ENCODE measurements at regions not wholly inside any gene's neighbourhood (a gene's known extent, or its start where the extent isn't known, plus 50 kb on each side); places are given as distances from the start of the nearest gene placed in this dataset.
A peak's percentile ranks its signal among the peaks of the same experiment; 100 is the strongest.

DNA sequence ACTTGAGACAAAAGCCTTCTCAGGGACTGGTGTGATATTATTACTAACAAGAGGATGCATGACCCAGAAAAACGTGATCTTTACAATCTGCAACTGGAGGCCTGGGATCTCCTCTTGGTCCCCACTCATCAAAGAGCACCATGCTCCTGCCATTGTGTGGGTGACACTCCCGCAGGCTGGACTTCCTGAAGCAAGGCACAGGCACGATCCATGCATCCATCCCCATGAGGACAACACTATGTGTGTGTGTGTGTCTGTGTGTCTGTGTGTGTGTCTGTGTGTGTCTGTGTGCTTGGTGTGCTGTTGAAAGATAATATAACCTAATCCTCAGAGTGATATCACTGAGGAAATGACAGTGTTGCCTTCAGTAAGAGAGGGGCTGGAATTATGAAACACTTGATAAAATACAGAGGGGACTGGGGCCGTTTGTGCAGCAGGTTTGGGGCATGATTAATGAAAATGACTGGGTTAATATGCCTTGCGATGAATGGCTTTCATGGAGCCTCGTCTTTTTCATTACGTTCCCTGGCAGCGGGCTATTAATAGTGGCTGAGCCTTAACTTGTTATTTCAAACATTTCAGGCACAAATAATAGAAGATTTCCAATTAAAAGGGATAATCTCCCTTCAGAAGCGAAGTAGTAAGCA, 180.8 kb upstream of the TCERG1L start:
- no peak overlapping the region for H3K4me2 ChIP-seq (ENCODE audit: low read length, poor library complexity, severe bottlenecking)
- H3K79me1 ChIP-seq (replicated peaks; ENCODE audit: low read length, poor library complexity, severe bottlenecking) = no peaks in the 10 kb centered on the region
- H3K14ac ChIP-seq (ENCODE audit: low read length in 2 of 2) = no peak overlapping the region
- H3K4me1 ChIP-seq (ENCODE audit: control insufficient read depth, insufficient read depth, low read depth, low read length) = no peaks in the 10 kb centered on the region
- H2BK120ac ChIP-seq (ENCODE audit: low read depth, low read length) = no peak overlapping the region
- no peak overlapping the region for H2AK5ac ChIP-seq (ENCODE audit: low read length, severe bottlenecking)
- no peak overlapping the region for H4K91ac ChIP-seq (ENCODE audit: low read length)
- no peak overlapping the region for H3K23ac ChIP-seq (ENCODE audit: low read length in 2 of 2)
- DNase-seq = no peak
- peak overlapping the region in 1 of 2 experiments; percentile 19 for H3K4me3 ChIP-seq (ENCODE audit: insufficient read depth in 1 of 2, low read depth in 1 of 2, low read length in 2 of 2)
- H2BK15ac ChIP-seq (ENCODE audit: low read depth, poor library complexity, severe bottlenecking) = no peak overlapping the region
- no peak overlapping the region for H3K27ac ChIP-seq (ENCODE audit: low read length, poor library complexity, severe bottlenecking)
- no peaks in the 10 kb centered on the region for H3K36me3 ChIP-seq (ENCODE audit: control insufficient read depth in 1 of 2, insufficient read depth in 2 of 2, low read depth in 1 of 2, low read length in 2 of 2)
- 72% methylated on average over 5 of the region's 9 CpGs for WGBS
- no peak overlapping the region for H2AFZ ChIP-seq (ENCODE audit: low read depth, low read length)
- no peak overlapping the region for H3K18ac ChIP-seq (ENCODE audit: low read depth in 1 of 2, low read length in 2 of 2)
- no peaks in the 10 kb centered on the region for H3K27me3 ChIP-seq (ENCODE audit: control insufficient read depth in 1 of 2, insufficient read depth in 1 of 2, low read length in 2 of 2)
- H4K8ac ChIP-seq (ENCODE audit: low read length) = no peak overlapping the region
- H2BK5ac ChIP-seq (ENCODE audit: low read depth, low read length, poor library complexity, severe bottlenecking) = no peak overlapping the region
- no peak overlapping the region for H2BK12ac ChIP-seq (ENCODE audit: low read length in 2 of 2)
- no peaks in the 10 kb centered on the region for H3K9me3 ChIP-seq (ENCODE audit: control insufficient read depth, low read length)
- no peak overlapping the region for H3K4ac ChIP-seq (ENCODE audit: low read depth in 1 of 2, low read length in 2 of 2)
- no peak overlapping the region for H3K9ac ChIP-seq (ENCODE audit: low read length)

GRCh38 chr10:131493432-131493831, 181.9 kb upstream of the TCERG1L start:
- Histone ChIP-seq H3K18ac (ENCODE audit: low read depth in 1 of 2, low read length in 2 of 2) (no peak overlapping the region), H3K79me1 (replicated peaks; ENCODE audit: low read length, poor library complexity, severe bottlenecking) (no peaks in the 10 kb centered on the region), H3K9me3 (ENCODE audit: control insufficient read depth, low read length) (no peaks in the 10 kb centered on the region), H3K14ac (ENCODE audit: low read length in 2 of 2) (no peak overlapping the region), H3K27ac (ENCODE audit: low read length, poor library complexity, severe bottlenecking) (no peak overlapping the region), H4K8ac (ENCODE audit: low read length) (no peak overlapping the region), H3K23ac (ENCODE audit: low read length in 2 of 2) (no peak overlapping the region), H4K91ac (ENCODE audit: low read length) (no peak overlapping the region), H3K9ac (ENCODE audit: low read length) (no peak overlapping the region), H2BK12ac (ENCODE audit: low read length in 2 of 2) (no peak overlapping the region), H2BK5ac (ENCODE audit: low read depth, low read length, poor library complexity, severe bottlenecking) (no peak overlapping the region), H3K27me3 (ENCODE audit: control insufficient read depth in 1 of 2, insufficient read depth in 1 of 2, low read length in 2 of 2) (no peaks in the 10 kb centered on the region), H3K4ac (ENCODE audit: low read depth in 1 of 2, low read length in 2 of 2) (no peak overlapping the region), H2AFZ (ENCODE audit: low read depth, low read length) (no peak overlapping the region), H2BK15ac (ENCODE audit: low read depth, poor library complexity, severe bottlenecking) (no peak overlapping the region), H2BK120ac (ENCODE audit: low read depth, low read length) (no peak overlapping the region), H3K4me1 (ENCODE audit: control insufficient read depth, insufficient read depth, low read depth, low read length) (no peaks in the 10 kb centered on the region), H3K36me3 (ENCODE audit: control insufficient read depth in 1 of 2, insufficient read depth in 2 of 2, low read depth in 1 of 2, low read length in 2 of 2) (no peaks in the 10 kb centered on the region), H2AK5ac (ENCODE audit: low read length, severe bottlenecking) (no peak overlapping the region), H3K4me3 (ENCODE audit: insufficient read depth in 1 of 2, low read depth in 1 of 2, low read length in 2 of 2) (no peak overlapping the region), H3K4me2 (ENCODE audit: low read length, poor library complexity, severe bottlenecking) (no peak overlapping the region)
- WGBS = 84% methylated on average over 3 of the region's 4 CpGs
- no peak for DNase-seq

- H3K18ac ChIP-seq (ENCODE audit: low read depth in 1 of 2, low read length in 2 of 2) = no peak overlapping the region
- H4K8ac ChIP-seq (ENCODE audit: low read length) = no peak overlapping the region
- H4K91ac ChIP-seq (ENCODE audit: low read length) = no peak overlapping the region
- no peak overlapping the region for H3K27ac ChIP-seq (ENCODE audit: low read length, poor library complexity, severe bottlenecking)
- 69% methylated on average over 5 of the region's 5 CpGs for WGBS
- no peaks in the 10 kb centered on the region for H3K4me1 ChIP-seq (ENCODE audit: control insufficient read depth, insufficient read depth, low read depth, low read length)
- no peaks in the 10 kb centered on the region for H3K79me1 ChIP-seq (replicated peaks; ENCODE audit: low read length, poor library complexity, severe bottlenecking)
- H2AFZ ChIP-seq (ENCODE audit: low read depth, low read length) = no peak overlapping the region
- H3K4me3 ChIP-seq (ENCODE audit: insufficient read depth in 1 of 2, low read depth in 1 of 2, low read length in 2 of 2) = no peak overlapping the region
- no peaks in the 10 kb centered on the region for H3K36me3 ChIP-seq (ENCODE audit: control insufficient read depth in 1 of 2, insufficient read depth in 2 of 2, low read depth in 1 of 2, low read length in 2 of 2)
- DNase-seq = no peak
- no peak overlapping the region for H2AK5ac ChIP-seq (ENCODE audit: low read length, severe bottlenecking)
- H3K9ac ChIP-seq (ENCODE audit: low read length) = no peak overlapping the region
- no peak overlapping the region for H2BK120ac ChIP-seq (ENCODE audit: low read depth, low read length)
- no peak overlapping the region for H3K14ac ChIP-seq (ENCODE audit: low read length in 2 of 2)
- no peaks in the 10 kb centered on the region for H3K9me3 ChIP-seq (ENCODE audit: control insufficient read depth, low read length)
- no peaks in the 10 kb centered on the region for H3K27me3 ChIP-seq (ENCODE audit: control insufficient read depth in 1 of 2, insufficient read depth in 1 of 2, low read length in 2 of 2)
- H3K4me2 ChIP-seq (ENCODE audit: low read length, poor library complexity, severe bottlenecking) = no peak overlapping the region
- H3K4ac ChIP-seq (ENCODE audit: low read depth in 1 of 2, low read length in 2 of 2) = no peak overlapping the region
- H2BK12ac ChIP-seq (ENCODE audit: low read length in 2 of 2) = no peak overlapping the region
- no peak overlapping the region for H2BK15ac ChIP-seq (ENCODE audit: low read depth, poor library complexity, severe bottlenecking)
- no peak overlapping the region for H2BK5ac ChIP-seq (ENCODE audit: low read depth, low read length, poor library complexity, severe bottlenecking)
- H3K23ac ChIP-seq (ENCODE audit: low read length in 2 of 2) = no peak overlapping the region
Observed at GRCh38 chr10:131494451-131494850, 182.9 kb upstream of the TCERG1L start.

DNA sequence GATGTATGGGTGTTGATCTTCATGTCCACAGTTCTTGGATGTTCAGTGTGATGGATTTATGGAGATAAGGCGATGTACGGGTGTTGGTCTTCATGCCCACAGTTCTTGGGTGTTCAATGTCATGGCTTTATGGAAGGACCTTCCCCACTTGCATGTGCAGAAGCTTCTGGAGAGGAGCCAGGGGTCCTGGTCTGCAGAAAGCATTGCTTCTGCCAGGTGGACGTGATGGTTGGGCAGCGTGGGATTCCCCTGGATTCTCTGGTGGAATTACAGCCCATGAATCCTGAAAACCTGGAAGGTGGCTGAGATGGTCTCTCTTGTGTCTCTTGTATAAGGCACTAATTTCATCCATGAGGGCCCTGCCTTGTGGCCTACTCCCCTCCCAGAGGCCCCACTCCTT, 183.7 kb upstream of the TCERG1L start:
- no peak overlapping the region for H3K23ac ChIP-seq (ENCODE audit: low read length in 2 of 2)
- no peak overlapping the region for H3K4me3 ChIP-seq (ENCODE audit: insufficient read depth in 1 of 2, low read depth in 1 of 2, low read length in 2 of 2)
- no peak overlapping the region for H2BK5ac ChIP-seq (ENCODE audit: low read depth, low read length, poor library complexity, severe bottlenecking)
- WGBS = 71% methylated on average over 4 of the region's 4 CpGs
- no peak overlapping the region for H3K4ac ChIP-seq (ENCODE audit: low read depth in 1 of 2, low read length in 2 of 2)
- H3K27ac ChIP-seq (ENCODE audit: low read length, poor library complexity, severe bottlenecking) = no peak overlapping the region
- no peak overlapping the region for H4K8ac ChIP-seq (ENCODE audit: low read length)
- no peak overlapping the region for H3K4me2 ChIP-seq (ENCODE audit: low read length, poor library complexity, severe bottlenecking)
- H3K79me1 ChIP-seq (replicated peaks; ENCODE audit: low read length, poor library complexity, severe bottlenecking) = no peaks in the 10 kb centered on the region
- no peak overlapping the region for H3K9ac ChIP-seq (ENCODE audit: low read length)
- no peak overlapping the region for H2BK15ac ChIP-seq (ENCODE audit: low read depth, poor library complexity, severe bottlenecking)
- H3K18ac ChIP-seq (ENCODE audit: low read depth in 1 of 2, low read length in 2 of 2) = no peak overlapping the region
- H2BK12ac ChIP-seq (ENCODE audit: low read length in 2 of 2) = no peak overlapping the region
- no peak overlapping the region for H2BK120ac ChIP-seq (ENCODE audit: low read depth, low read length)
- no peaks in the 10 kb centered on the region for H3K4me1 ChIP-seq (ENCODE audit: control insufficient read depth, insufficient read depth, low read depth, low read length)
- no peak overlapping the region for H4K91ac ChIP-seq (ENCODE audit: low read length)
- no peak overlapping the region for H2AK5ac ChIP-seq (ENCODE audit: low read length, severe bottlenecking)
- H3K14ac ChIP-seq (ENCODE audit: low read length in 2 of 2) = no peak overlapping the region
- no peaks in the 10 kb centered on the region for H3K27me3 ChIP-seq (ENCODE audit: control insufficient read depth in 1 of 2, insufficient read depth in 1 of 2, low read length in 2 of 2)
- no peak for DNase-seq
- H3K36me3 ChIP-seq (ENCODE audit: control insufficient read depth in 1 of 2, insufficient read depth in 2 of 2, low read depth in 1 of 2, low read length in 2 of 2) = no peaks in the 10 kb centered on the region
- no peak overlapping the region for H2AFZ ChIP-seq (ENCODE audit: low read depth, low read length)
- no peaks in the 10 kb centered on the region for H3K9me3 ChIP-seq (ENCODE audit: control insufficient read depth, low read length)
